Astrocyte of the spinal cord (primary cell): ENCODE measurements at regions not wholly inside any gene's neighbourhood (a gene's known extent, or its start where the extent isn't known, plus 50 kb on each side); places are given as distances from the start of the nearest gene placed in this dataset.

Source experiments
- DNase-seq: peaks from one replicate; pipeline ENCODE4 v3.0.0; 2011; ENCODE audit warnings: low read depth, low spot score
- H3K4me3 ChIP-seq: 2 replicates; pipeline ENCODE4 v1.5.1; 2011; ENCODE audit warnings: low read depth, mild to moderate bottlenecking, low read length, moderate library complexity
- in situ Hi-C: cut with HindIII; loops from 2 replicates; pipeline ENCODE4 v1.10.0; 2017; ENCODE audit warnings: low sequenced_read_pairs
- TF ChIP-seq, protein P1 (sequence below): IDR thresholded peaks from 2 replicates; pipeline ENCODE4 v1.5.1; 2012; ENCODE audit warnings: low read depth, mild to moderate bottlenecking, low read length, inconsistent platforms

- in situ Hi-C loops = no loop called here
- TF ChIP-seq, protein P1, sequence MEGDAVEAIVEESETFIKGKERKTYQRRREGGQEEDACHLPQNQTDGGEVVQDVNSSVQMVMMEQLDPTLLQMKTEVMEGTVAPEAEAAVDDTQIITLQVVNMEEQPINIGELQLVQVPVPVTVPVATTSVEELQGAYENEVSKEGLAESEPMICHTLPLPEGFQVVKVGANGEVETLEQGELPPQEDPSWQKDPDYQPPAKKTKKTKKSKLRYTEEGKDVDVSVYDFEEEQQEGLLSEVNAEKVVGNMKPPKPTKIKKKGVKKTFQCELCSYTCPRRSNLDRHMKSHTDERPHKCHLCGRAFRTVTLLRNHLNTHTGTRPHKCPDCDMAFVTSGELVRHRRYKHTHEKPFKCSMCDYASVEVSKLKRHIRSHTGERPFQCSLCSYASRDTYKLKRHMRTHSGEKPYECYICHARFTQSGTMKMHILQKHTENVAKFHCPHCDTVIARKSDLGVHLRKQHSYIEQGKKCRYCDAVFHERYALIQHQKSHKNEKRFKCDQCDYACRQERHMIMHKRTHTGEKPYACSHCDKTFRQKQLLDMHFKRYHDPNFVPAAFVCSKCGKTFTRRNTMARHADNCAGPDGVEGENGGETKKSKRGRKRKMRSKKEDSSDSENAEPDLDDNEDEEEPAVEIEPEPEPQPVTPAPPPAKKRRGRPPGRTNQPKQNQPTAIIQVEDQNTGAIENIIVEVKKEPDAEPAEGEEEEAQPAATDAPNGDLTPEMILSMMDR = no peak
- no peak overlapping the region for H3K4me3 ChIP-seq
- no peak for DNase-seq
Observed at GRCh38 chr11:109584001-109584972, 162.3 kb downstream of the C11orf87 start.

DNA sequence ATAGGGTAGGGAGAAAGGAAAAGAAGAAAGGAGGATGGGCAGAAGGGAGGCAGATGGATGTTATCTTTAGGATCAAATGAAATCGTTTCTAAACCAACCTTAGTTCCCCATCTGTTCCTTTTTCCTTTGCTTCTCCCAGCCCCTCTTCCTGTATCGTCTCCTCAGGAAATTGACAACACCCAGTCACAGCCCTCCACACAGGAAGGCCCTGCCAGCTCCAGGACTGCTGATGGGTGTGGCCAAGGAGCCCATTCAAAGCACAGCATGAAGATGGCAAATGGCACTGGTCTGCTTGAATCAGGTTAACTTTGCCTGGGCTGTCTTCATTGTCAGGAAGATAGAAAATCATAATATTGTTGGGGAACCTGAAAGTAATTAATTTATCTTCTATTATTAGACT lies 164.8 kb downstream of the C11orf87 start:
- TF ChIP-seq, protein P1 = no peak
- in situ Hi-C loops = no loop called here

DNA sequence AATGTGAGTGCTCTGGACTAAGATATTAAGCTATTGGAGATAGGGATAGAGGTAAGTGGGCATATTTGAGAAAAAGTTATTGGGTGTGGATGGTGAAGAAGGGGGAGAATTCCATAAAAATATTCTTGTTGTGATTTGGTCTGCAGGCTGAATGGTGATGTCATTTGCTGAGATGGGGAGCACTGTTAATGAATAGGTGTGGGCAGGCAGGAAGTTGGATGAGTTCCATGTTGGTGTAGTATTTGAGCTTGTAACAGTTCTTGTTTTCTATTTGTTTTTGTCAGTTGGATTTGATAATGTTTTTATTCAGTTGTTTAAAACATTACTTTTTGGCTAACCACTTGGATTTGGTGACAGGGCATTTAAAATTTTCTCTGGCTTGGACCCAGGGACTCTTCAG lies 168.8 kb downstream of the C11orf87 start:
- in situ Hi-C loops = no loop called here
- no peak overlapping the region for H3K4me3 ChIP-seq
- TF ChIP-seq, protein P1 = no peak
- DNase-seq = no peak

More for the DNA sequence above, 164.8 kb downstream of the C11orf87 start:
- DNase-seq = no peak
- H3K4me3 ChIP-seq = no peak overlapping the region

- TF ChIP-seq, protein P1 = no peak
- no peak overlapping the region for H3K4me3 ChIP-seq
- no peak for DNase-seq
- in situ Hi-C loops = no loop called here
Observed at GRCh38 chr11:109597336-109597735, 175.3 kb downstream of the C11orf87 start.

DNA sequence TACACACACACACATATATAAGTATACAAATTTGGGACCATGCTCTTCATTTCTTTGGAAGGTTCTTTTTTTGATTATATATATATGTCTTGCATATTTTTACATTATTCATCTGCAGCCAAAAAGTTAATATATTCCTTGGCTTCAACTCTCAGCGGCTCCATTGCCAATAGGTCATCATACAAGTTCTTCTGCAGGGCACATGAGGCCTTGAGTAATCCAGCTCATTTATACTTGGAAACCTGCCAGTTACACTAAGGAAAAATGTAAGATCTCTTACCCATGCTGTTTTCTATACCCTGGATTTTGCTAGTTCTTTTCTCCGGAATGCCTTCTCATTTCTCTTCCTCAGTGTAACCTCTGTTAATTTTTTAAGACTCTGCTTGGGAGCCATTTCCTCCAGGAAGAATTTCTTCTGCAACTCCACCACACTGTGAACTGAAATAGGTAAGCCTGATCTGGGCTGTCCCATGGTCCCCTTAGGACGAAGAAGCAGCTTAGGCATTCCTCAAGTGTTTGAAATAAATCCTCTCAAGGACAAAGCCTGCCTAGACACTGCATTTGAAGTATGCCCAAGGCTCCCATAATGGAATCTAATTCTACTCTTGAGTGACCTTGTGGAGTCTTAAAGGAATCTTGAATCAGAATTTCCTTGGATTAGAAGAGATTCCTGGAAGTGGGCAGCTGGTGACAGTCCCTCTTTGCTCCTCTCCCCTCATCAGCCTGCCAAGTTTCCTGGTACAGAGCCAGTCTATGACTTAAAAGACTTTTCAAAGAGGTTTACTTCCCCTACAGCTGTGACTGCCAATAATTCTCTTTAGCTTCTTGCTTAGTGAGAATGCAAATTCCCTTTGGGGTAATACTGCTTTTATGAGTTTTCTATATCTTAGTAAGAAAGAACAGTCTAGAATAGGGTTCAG lies 182.8 kb downstream of the C11orf87 start:
- in situ Hi-C loops = no loop called here

GRCh38 chr11:109606256-109606655 lies 184.3 kb downstream of the C11orf87 start:
- in situ Hi-C loops = no loop called here
- TF ChIP-seq, protein P1 = no peak
- no peak overlapping the region for H3K4me3 ChIP-seq
- no peak for DNase-seq

More for the DNA sequence above, 182.8 kb downstream of the C11orf87 start:
- DNase-seq = no peak
- TF ChIP-seq, protein P1 = no peak
- no peak overlapping the region for H3K4me3 ChIP-seq
